MM.1S (cell line): ENCODE measurements at regions not wholly inside any gene's neighbourhood (a gene's known extent, or its start where the extent isn't known, plus 50 kb on each side); places are given as distances from the start of the nearest gene placed in this dataset.

Experiments used
- DNase-seq: peaks from one replicate; pipeline ENCODE4 v3.0.0-alpha.2; 2015
- H2AFZ ChIP-seq: fragments of 300-600 bp; sonication (generic); 2 replicates; pipeline ENCODE4 v1.6.0; 2016; ENCODE audit warnings: antibody characterized with exemption, low read length
- H3F3A ChIP-seq: fragments of 300-600 bp; sonication (generic); 2 replicates; pipeline ENCODE4 v1.6.1; 2016; ENCODE audit warnings: mild to moderate bottlenecking, antibody characterized with exemption, low read length, moderate library complexity, mixed read lengths; ENCODE audit not compliant: insufficient read depth
- H3K27ac ChIP-seq: fragments of 300-600 bp; sonication (generic); 2 replicates; pipeline ENCODE4 v1.5.1; 2016; ENCODE audit warnings: mild to moderate bottlenecking, low read length
- H3K27me3 ChIP-seq: fragments of 300-600 bp; sonication (generic); replicated peaks from 2 replicates; pipeline ENCODE4 v1.6.0; 2016; ENCODE audit warnings: low read length; ENCODE audit not compliant: insufficient read depth
- H3K36me3 ChIP-seq: fragments of 300-600 bp; sonication (generic); replicated peaks from 2 replicates; pipeline ENCODE4 v1.6.1; 2016; ENCODE audit warnings: mild to moderate bottlenecking, low read length, mixed read lengths; ENCODE audit not compliant: insufficient read depth
- H3K4me1 ChIP-seq: fragments of 300-600 bp; sonication (generic); 2 replicates; pipeline ENCODE4 v1.6.1; 2016; ENCODE audit warnings: low read length, mixed read lengths
- H3K4me2 ChIP-seq: fragments of 300-600 bp; sonication (generic); 2 replicates; pipeline ENCODE4 v1.6.0; 2016; ENCODE audit warnings: low read depth, low read length
- H3K4me3 ChIP-seq: fragments of 300-600 bp; sonication (generic); 2 replicates; pipeline ENCODE4 v1.5.1; 2016; ENCODE audit warnings: low read length, mixed read lengths
- H3K79me2 ChIP-seq: fragments of 300-600 bp; sonication (generic); 2 replicates; pipeline ENCODE4 v1.6.1; 2016; ENCODE audit warnings: mixed run types, low read length, mixed read lengths
- H3K9ac ChIP-seq: fragments of 300-600 bp; sonication (generic); 2 replicates; pipeline ENCODE4 v1.6.1; 2016; ENCODE audit warnings: low read length, mixed read lengths
- H3K9me2 ChIP-seq: fragments of 300-600 bp; sonication (generic); replicated peaks from 2 replicates; pipeline ENCODE4 v1.6.1; 2016; ENCODE audit warnings: mild to moderate bottlenecking, low read length, mixed read lengths; ENCODE audit not compliant: insufficient read depth
- H3K9me3 ChIP-seq: fragments of 300-600 bp; sonication (generic); replicated peaks from 2 replicates; pipeline ENCODE4 v1.6.1; 2016; ENCODE audit warnings: mild to moderate bottlenecking, low read length, mixed read lengths; ENCODE audit not compliant: insufficient read depth
- H4K20me1 ChIP-seq: fragments of 300-600 bp; sonication (generic); 2 replicates; pipeline ENCODE4 v1.6.1; 2016; ENCODE audit warnings: mild to moderate bottlenecking, low read length, moderate library complexity, mixed read lengths; ENCODE audit not compliant: insufficient read depth
- EZH2 ChIP-seq: fragments of 300-600 bp; sonication (generic); optimal IDR thresholded peaks from 2 replicates; pipeline ENCODE3; 2017; ENCODE audit warnings: low read depth, mild to moderate bottlenecking, antibody characterized with exemption, low read length, mixed read lengths
- EZH2phosphoT487 ChIP-seq: fragments of 300-600 bp; sonication (generic); IDR thresholded peaks from 2 replicates; pipeline ENCODE4 v1.6.1; 2018; ENCODE audit warnings: antibody characterized with exemption, low read length
- TF ChIP-seq, protein P1 (sequence below): fragments of 300-600 bp; sonication (generic); IDR thresholded peaks from 2 replicates; pipeline ENCODE4 v1.5.1; 2016; ENCODE audit warnings: antibody characterized with exemption, low read length, mixed read lengths

DNA sequence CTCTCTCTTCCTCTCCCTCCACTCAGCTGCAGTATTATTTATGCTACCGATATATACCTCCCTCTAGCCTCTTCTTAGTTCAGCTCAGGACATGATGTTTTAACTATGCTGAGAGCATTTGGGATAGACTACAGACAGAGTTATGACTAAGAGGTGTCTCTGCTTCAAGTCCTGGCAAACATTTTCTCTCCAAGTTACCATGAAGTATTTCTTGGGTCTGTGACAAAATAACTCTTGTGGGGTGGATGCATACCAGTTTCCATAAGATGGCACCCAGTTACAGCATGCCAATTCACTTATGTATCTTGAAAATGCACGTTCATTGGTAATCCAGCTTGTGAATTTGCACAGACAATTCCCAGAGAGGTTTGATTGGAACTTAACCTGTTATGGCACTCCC, 737.6 kb downstream of the SLC4A3 start:
- no peak overlapping the region for H2AFZ ChIP-seq
- H3K9me3 ChIP-seq, result no peaks in the 10 kb centered on the region
- H3K4me1 ChIP-seq, result no peaks in the 10 kb centered on the region
- TF ChIP-seq EZH2phosphoT487 (no peak), EZH2 (no peak)
- TF ChIP-seq, protein P1, sequence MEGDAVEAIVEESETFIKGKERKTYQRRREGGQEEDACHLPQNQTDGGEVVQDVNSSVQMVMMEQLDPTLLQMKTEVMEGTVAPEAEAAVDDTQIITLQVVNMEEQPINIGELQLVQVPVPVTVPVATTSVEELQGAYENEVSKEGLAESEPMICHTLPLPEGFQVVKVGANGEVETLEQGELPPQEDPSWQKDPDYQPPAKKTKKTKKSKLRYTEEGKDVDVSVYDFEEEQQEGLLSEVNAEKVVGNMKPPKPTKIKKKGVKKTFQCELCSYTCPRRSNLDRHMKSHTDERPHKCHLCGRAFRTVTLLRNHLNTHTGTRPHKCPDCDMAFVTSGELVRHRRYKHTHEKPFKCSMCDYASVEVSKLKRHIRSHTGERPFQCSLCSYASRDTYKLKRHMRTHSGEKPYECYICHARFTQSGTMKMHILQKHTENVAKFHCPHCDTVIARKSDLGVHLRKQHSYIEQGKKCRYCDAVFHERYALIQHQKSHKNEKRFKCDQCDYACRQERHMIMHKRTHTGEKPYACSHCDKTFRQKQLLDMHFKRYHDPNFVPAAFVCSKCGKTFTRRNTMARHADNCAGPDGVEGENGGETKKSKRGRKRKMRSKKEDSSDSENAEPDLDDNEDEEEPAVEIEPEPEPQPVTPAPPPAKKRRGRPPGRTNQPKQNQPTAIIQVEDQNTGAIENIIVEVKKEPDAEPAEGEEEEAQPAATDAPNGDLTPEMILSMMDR, result no peak
- no peak overlapping the region for H3K27ac ChIP-seq
- no peaks in the 10 kb centered on the region for H3K9me2 ChIP-seq
- H3K4me2 ChIP-seq, result no peak overlapping the region
- no peaks in the 10 kb centered on the region for H3K36me3 ChIP-seq
- H3K79me2 ChIP-seq, result no peaks in the 10 kb centered on the region
- DNase-seq, result no peak
- H4K20me1 ChIP-seq, result no peaks in the 10 kb centered on the region
- H3K9ac ChIP-seq, result no peak overlapping the region
- H3K27me3 ChIP-seq, result no peaks in the 10 kb centered on the region
- no peaks in the 10 kb centered on the region for H3F3A ChIP-seq
- H3K4me3 ChIP-seq, result no peak overlapping the region

DNA sequence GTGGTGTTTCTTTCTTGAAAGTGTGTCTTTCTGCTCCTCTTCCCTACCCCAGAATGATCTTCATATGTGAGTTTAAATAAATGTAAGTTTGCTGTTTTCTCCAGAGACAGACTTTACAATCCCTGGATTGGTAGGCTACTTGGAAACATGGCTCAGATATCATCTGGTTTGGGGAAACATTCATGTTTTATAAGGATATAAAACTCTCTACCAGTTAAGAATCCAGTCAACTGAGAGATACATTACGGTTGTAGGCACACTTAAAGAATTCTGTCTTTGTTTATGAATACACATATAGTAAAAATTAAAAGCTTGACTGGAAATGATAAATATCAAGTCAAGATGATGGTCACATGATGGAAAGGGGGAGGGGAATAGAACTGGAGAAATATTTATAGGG, 739.3 kb downstream of the SLC4A3 start:
- H4K20me1 ChIP-seq, result no peaks in the 10 kb centered on the region
- no peak overlapping the region for H3K27ac ChIP-seq
- H3K79me2 ChIP-seq, result no peaks in the 10 kb centered on the region
- no peaks in the 10 kb centered on the region for H3K36me3 ChIP-seq
- H3K9me2 ChIP-seq, result no peaks in the 10 kb centered on the region
- DNase-seq, result no peak
- no peaks in the 10 kb centered on the region for H3F3A ChIP-seq
- H2AFZ ChIP-seq, result no peak overlapping the region
- no peak overlapping the region for H3K4me2 ChIP-seq
- no peak overlapping the region for H3K4me3 ChIP-seq
- H3K9ac ChIP-seq, result no peak overlapping the region
- no peaks in the 10 kb centered on the region for H3K27me3 ChIP-seq
- no peaks in the 10 kb centered on the region for H3K9me3 ChIP-seq
- no peak for TF ChIP-seq EZH2phosphoT487
- TF ChIP-seq, protein P1, result no peak
- no peak for TF ChIP-seq EZH2
- H3K4me1 ChIP-seq, result no peaks in the 10 kb centered on the region

DNA sequence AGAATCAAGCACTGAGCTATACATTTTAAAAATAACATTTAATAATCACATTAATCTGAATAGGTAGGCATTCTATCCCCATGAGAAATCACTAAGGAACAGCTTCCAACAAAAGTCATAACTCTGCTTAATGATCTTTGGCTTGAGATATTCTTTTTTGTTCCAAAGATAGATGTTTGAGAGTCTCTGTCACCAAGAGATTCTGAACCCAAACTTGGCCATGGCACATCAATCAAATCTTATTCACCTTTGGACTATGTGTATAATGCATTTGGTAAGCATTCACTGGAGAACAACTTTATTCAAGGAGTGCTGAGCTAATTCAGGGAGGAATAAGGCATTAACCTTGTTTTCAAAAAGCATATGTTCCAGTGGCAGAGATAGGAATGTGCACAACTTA, 743.3 kb downstream of the SLC4A3 start:
- no peak overlapping the region for H3K9ac ChIP-seq
- no peak overlapping the region for H3K27ac ChIP-seq
- no peaks in the 10 kb centered on the region for H3K79me2 ChIP-seq
- H3K4me2 ChIP-seq, result no peak overlapping the region
- TF ChIP-seq EZH2 (no peak), EZH2phosphoT487 (no peak)
- TF ChIP-seq, protein P1, result no peak
- H3F3A ChIP-seq, result no peaks in the 10 kb centered on the region
- H4K20me1 ChIP-seq, result no peaks in the 10 kb centered on the region
- no peak for DNase-seq
- H3K9me3 ChIP-seq, result no peaks in the 10 kb centered on the region
- no peak overlapping the region for H3K4me3 ChIP-seq
- H3K4me1 ChIP-seq, result no peaks in the 10 kb centered on the region
- H3K27me3 ChIP-seq, result no peaks in the 10 kb centered on the region
- H3K36me3 ChIP-seq, result no peaks in the 10 kb centered on the region
- H3K9me2 ChIP-seq, result no peaks in the 10 kb centered on the region
- no peak overlapping the region for H2AFZ ChIP-seq
